OCI-LY7 (cell line): ENCODE measurements at regions not wholly inside any gene's neighbourhood (a gene's known extent, or its start where the extent isn't known, plus 50 kb on each side); places are given as distances from the start of the nearest gene placed in this dataset.

ENCODE experiments used
- BruUV-seq: library from RNA; stranded (reverse); fragments of 400-500 nt; replicated peaks from 2 replicates; lab custom pipeline; 2021; lab: Mats Ljungman, UMichigan
- CTCF ChIA-PET: fragments of 300-600 bp; sonication (Branson Sonifier 250); formaldehyde crosslinking; loops from one replicate; lab custom pipeline; 2022; ENCODE audit warnings: antibody characterized with exemption; ENCODE audit not compliant: unreplicated experiment; lab: Charles Lee
- POLR2A ChIA-PET: fragments of 300-600 bp; sonication (Branson Sonifier 250); formaldehyde crosslinking; loops from one replicate; lab custom pipeline; 2022; ENCODE audit warnings: antibody characterized with exemption; lab: Charles Lee
- DNase-seq: peaks from one replicate; pipeline ENCODE4 v3.0.0-alpha.2; 2015; ENCODE audit warnings: low spot score
- H2AFZ ChIP-seq: fragments of 200-600 bp; sonication (generic), shearing (Covaris generic); 2 replicates; pipeline ENCODE4 v1.6.1; 2014; ENCODE audit warnings: mild to moderate bottlenecking, antibody characterized with exemption, low read length, moderate library complexity
- H3K27ac ChIP-seq: fragments of 200-600 bp; sonication (generic); 2 replicates; pipeline ENCODE4 v1.5.1; 2014; ENCODE audit warnings: mixed run types, low read depth, mild to moderate bottlenecking, moderate library complexity, low read length, inconsistent platforms; ENCODE audit not compliant: poor library complexity, severe bottlenecking
- H3K36me3 ChIP-seq: fragments of 200-600 bp; sonication (generic); 2 replicates; pipeline ENCODE4 v1.6.1; 2014; ENCODE audit warnings: mild to moderate bottlenecking, antibody characterized with exemption, low read length, moderate library complexity, mixed read lengths; ENCODE audit not compliant: insufficient read depth
- H3K4me1 ChIP-seq: fragments of 200-600 bp; sonication (generic); 2 replicates; pipeline ENCODE4 v1.5.1; 2014; ENCODE audit warnings: mild to moderate bottlenecking, low read length; ENCODE audit not compliant: insufficient read depth, poor library complexity, severe bottlenecking
- H3K4me2 ChIP-seq: fragments of 200-600 bp; sonication (generic); 2 replicates; pipeline ENCODE4 v1.6.1; 2014; ENCODE audit warnings: mild to moderate bottlenecking, low read length
- H3K4me3 ChIP-seq: fragments of 200-600 bp; sonication (generic); 2 replicates; pipeline ENCODE4 v1.5.1; 2014; ENCODE audit warnings: mild to moderate bottlenecking, low read depth, low read length; ENCODE audit not compliant: poor library complexity, severe bottlenecking
- H3K79me2 ChIP-seq: fragments of 200-600 bp; sonication (generic); 2 replicates; pipeline ENCODE4 v1.6.1; 2016; ENCODE audit warnings: low read depth, mild to moderate bottlenecking, low read length, moderate library complexity, mixed read lengths; ENCODE audit not compliant: insufficient read depth
- H3K9me2 ChIP-seq: fragments of 200-600 bp; sonication (generic); 2 replicates; pipeline ENCODE4 v1.6.1; 2016; ENCODE audit warnings: mild to moderate bottlenecking, low read length, mixed read lengths; ENCODE audit not compliant: insufficient read depth
- H3K9me3 ChIP-seq: fragments of 200-600 bp; sonication (generic); 2 replicates; pipeline ENCODE4 v1.6.1; 2014; ENCODE audit warnings: mild to moderate bottlenecking, mixed run types, low read length, mixed read lengths
- H4K20me1 ChIP-seq: fragments of 200-600 bp; sonication (generic); 2 replicates; pipeline ENCODE4 v1.6.1; 2014; ENCODE audit warnings: mild to moderate bottlenecking, antibody characterized with exemption, low read length, moderate library complexity, mixed read lengths; ENCODE audit not compliant: insufficient read depth
- EZH2phosphoT487 ChIP-seq: fragments of 200-600 bp; sonication (generic); IDR thresholded peaks from 2 replicates; pipeline ENCODE4 v1.6.1; 2018; ENCODE audit warnings: low read depth, borderline replicate concordance, mild to moderate bottlenecking, mixed run types, antibody characterized with exemption, low read length, moderate library complexity, mixed read lengths
- intact Hi-C: fragments of 100-400 bp; cut with micrococcal nuclease; formaldehyde crosslinking; loops from one replicate; pipeline ENCODE4 v1.10.0; 2022; ENCODE audit not compliant: unreplicated experiment
- TF ChIP-seq, protein P1 (sequence below): fragments of 200-600 bp; sonication (generic); conservative IDR thresholded peaks from 2 replicates; pipeline ENCODE4 v1.5.1; 2014; ENCODE audit warnings: mild to moderate bottlenecking, antibody characterized with exemption, low read length, moderate library complexity, mixed read lengths

DNA sequence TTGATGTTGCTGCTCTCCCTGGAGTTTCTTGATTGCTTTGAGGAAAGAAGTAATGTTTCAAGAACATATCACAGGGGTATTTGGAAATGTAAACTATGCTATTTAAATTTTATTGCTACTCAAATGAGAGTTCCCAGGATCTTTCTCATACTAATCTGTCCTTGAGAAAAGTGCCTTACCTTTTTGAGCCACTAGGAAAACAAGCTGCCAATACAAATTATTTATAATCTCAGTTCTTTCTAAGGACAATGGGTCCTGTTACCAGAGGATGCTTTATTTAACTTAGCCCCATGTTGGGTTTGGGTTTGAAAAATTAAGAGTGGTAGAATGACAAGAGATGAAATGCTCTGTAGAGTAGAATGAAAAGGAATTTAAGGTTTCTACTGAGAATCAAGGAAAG is 258.2 kb upstream of the PRKD1 start:
- DNase-seq, result no peak
- no peaks in the 10 kb centered on the region for H3K36me3 ChIP-seq
- H3K79me2 ChIP-seq, result no peaks in the 10 kb centered on the region
- intact Hi-C loops, result no loop called here
- no TSS peak for BruUV-seq
- no peak overlapping the region for H3K4me2 ChIP-seq
- no peaks in the 10 kb centered on the region for H3K9me2 ChIP-seq
- H4K20me1 ChIP-seq, result no peaks in the 10 kb centered on the region
- no peak for TF ChIP-seq EZH2phosphoT487
- TF ChIP-seq, protein P1, sequence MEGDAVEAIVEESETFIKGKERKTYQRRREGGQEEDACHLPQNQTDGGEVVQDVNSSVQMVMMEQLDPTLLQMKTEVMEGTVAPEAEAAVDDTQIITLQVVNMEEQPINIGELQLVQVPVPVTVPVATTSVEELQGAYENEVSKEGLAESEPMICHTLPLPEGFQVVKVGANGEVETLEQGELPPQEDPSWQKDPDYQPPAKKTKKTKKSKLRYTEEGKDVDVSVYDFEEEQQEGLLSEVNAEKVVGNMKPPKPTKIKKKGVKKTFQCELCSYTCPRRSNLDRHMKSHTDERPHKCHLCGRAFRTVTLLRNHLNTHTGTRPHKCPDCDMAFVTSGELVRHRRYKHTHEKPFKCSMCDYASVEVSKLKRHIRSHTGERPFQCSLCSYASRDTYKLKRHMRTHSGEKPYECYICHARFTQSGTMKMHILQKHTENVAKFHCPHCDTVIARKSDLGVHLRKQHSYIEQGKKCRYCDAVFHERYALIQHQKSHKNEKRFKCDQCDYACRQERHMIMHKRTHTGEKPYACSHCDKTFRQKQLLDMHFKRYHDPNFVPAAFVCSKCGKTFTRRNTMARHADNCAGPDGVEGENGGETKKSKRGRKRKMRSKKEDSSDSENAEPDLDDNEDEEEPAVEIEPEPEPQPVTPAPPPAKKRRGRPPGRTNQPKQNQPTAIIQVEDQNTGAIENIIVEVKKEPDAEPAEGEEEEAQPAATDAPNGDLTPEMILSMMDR, result no peak
- H3K4me3 ChIP-seq, result no peak overlapping the region
- no peak overlapping the region for H2AFZ ChIP-seq
- CTCF ChIA-PET, result no interaction called here
- POLR2A ChIA-PET, result no interaction called here
- no peak overlapping the region for H3K27ac ChIP-seq
- H3K4me1 ChIP-seq, result no peaks in the 10 kb centered on the region
- H3K9me3 ChIP-seq, result no peaks in the 10 kb centered on the region

DNA sequence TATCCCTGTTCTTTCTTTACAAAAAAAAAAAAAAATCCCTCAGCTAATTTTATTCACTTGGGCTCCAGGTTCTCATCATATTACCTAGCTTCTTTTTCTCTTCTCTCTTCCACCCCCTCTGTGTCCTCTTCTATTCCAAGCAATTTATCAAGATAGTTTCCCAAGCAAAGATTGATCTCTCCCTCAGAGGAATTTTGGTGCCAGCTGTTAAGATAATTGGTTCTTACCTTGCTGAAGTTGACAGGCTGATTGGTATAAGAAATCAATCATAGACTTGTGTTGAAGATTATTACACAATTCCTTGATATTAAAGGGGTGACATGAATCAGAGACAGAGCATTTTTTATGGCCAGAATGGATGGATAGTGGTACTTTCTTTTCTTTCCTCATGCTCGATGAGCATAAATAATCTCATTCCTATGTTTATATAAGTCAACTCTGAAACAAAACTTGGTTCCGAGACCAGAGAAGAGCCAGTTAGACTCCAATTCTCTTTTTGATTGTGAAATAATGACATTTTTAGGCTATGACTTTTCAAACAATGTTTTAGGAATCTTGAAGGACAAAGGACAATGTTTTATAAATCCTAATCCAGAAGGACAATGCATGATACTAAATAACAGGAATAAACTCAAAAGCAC is 264.1 kb upstream of the PRKD1 start:
- TF ChIP-seq, protein P1, result no peak
- no peak for DNase-seq
- no peak overlapping the region for H2AFZ ChIP-seq
- no TSS peak for BruUV-seq
- H3K27ac ChIP-seq, result no peak overlapping the region
- intact Hi-C loops, result no loop called here
- H3K4me2 ChIP-seq, result no peak overlapping the region
- H3K9me2 ChIP-seq, result no peaks in the 10 kb centered on the region
- H3K9me3 ChIP-seq, result no peaks in the 10 kb centered on the region
- CTCF ChIA-PET, result no interaction called here
- no peak overlapping the region for H3K4me3 ChIP-seq
- no peaks in the 10 kb centered on the region for H3K4me1 ChIP-seq
- H3K79me2 ChIP-seq, result no peaks in the 10 kb centered on the region
- POLR2A ChIA-PET, result interaction anchor here (0.8 kb wide), 1 partner anchor 8 kb away, joined by 3 read pairs; no protein-coding TSS in a partner anchor
- no peaks in the 10 kb centered on the region for H4K20me1 ChIP-seq
- no peaks in the 10 kb centered on the region for H3K36me3 ChIP-seq

DNA sequence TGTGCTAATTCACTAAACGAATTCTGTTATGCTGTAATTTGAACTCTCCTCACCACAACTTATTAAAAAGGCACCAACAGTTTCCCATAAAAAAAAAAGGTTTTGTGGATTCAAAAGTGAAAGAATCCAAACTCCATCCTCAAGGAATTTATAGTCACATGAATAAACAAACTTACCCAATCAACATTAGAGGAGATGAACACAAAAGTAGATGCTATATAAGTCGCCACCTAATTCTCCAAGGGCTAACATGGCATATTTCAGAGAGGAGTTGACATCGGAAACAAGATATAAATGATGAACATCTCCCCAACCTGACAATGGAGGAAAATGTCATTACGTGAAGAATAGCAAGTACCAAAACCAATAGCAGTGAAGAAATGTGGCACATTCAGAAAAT is 265.5 kb upstream of the PRKD1 start:
- Histone ChIP-seq H4K20me1 (no peaks in the 10 kb centered on the region), H3K4me2 (no peak overlapping the region), H3K36me3 (no peaks in the 10 kb centered on the region), H2AFZ (no peak overlapping the region), H3K9me2 (no peaks in the 10 kb centered on the region), H3K27ac (no peak overlapping the region), H3K4me3 (no peak overlapping the region), H3K9me3 (no peaks in the 10 kb centered on the region), H3K79me2 (no peaks in the 10 kb centered on the region), H3K4me1 (no peaks in the 10 kb centered on the region)
- DNase-seq, result no peak
- BruUV-seq, result no TSS peak
- ChIA-PET POLR2A (no interaction called here), CTCF (no interaction called here)
- intact Hi-C loops, result no loop called here
- no peak for TF ChIP-seq EZH2phosphoT487
- TF ChIP-seq, protein P1, result no peak
